Aorta (tissue), 5 donors: ENCODE measurements at regions not wholly inside any gene's neighbourhood (a gene's known extent, or its start where the extent isn't known, plus 50 kb on each side); places are given as distances from the start of the nearest gene placed in this dataset.
"Not testable (repeated sequence)": the region's sequence is repeated elsewhere in the genome, so short reads cannot be mapped to it uniquely, and the experiment has no call there.

ENCODE experiments used
- ATAC-seq: fragments of 200-7000 bp; cut with Tn5 transposase; one replicate; pipeline ENCODE4 v1.9.1; 2022; ENCODE audit warnings: moderate library complexity; ENCODE audit not compliant: low FRiP score
- DNase-seq, 2 donors: peaks; one replicate each; pipeline ENCODE4 v3.0.0-alpha.2; 2020
- H3K27ac ChIP-seq, 2 donors: one replicate each; pipeline ENCODE4 v1.5.1; 2013; ENCODE audit warnings: low read length in 2 of 2, mild to moderate bottlenecking in 2 of 2, moderate library complexity in 2 of 2, control low read depth in 1 of 2, inconsistent platforms in 1 of 2, low read depth in 1 of 2
- H3K27me3 ChIP-seq, 2 donors: one replicate each; pipeline ENCODE4 v1.6.1; 2013; ENCODE audit warnings: control low read depth in 1 of 2, low read length in 1 of 2, mild to moderate bottlenecking in 1 of 2, moderate library complexity in 1 of 2; ENCODE audit not compliant: insufficient read depth in 2 of 2, control insufficient read depth in 1 of 2
- H3K36me3 ChIP-seq, 2 donors: one replicate each; pipeline ENCODE4 v1.6.1; 2013; ENCODE audit warnings: control low read depth in 1 of 2, low read length in 1 of 2, mild to moderate bottlenecking in 1 of 2; ENCODE audit not compliant: insufficient read depth in 2 of 2, control insufficient read depth in 1 of 2
- H3K4me1 ChIP-seq, 2 donors: one replicate each; pipeline ENCODE4 v1.6.1; 2013; ENCODE audit warnings: low read length in 2 of 2, control low read depth in 1 of 2, mild to moderate bottlenecking in 1 of 2, moderate library complexity in 1 of 2; ENCODE audit not compliant: insufficient read depth in 2 of 2, control insufficient read depth in 1 of 2
- H3K4me3 ChIP-seq, 2 donors: one replicate each; pipeline ENCODE4 v1.5.1; 2013; ENCODE audit warnings: low read length in 2 of 2, control low read depth in 1 of 2, mild to moderate bottlenecking in 1 of 2
- H3K9me3 ChIP-seq: one replicate; pipeline ENCODE4 v1.6.1; 2013; ENCODE audit warnings: mild to moderate bottlenecking, low read length; ENCODE audit not compliant: control insufficient read depth
- WGBS, 2 donors: extraction: QIAGEN DNeasy Blood & Tissue Kit; methylation state at CpG; one replicate each; pipeline ENCODE4 v1.1.7; 2013; 5-methylcytosine and 5-hydroxymethylcytosine counted together
- intact Hi-C, 2 donors: fragments of 100-400 bp; cut with DNase I; formaldehyde crosslinking; loops; one replicate each; pipeline versions ENCODE4 v1.14.2 to v1.15.0; 2022
- donor health status: healthy with polysubstance abuse.
- donor health status: Bipolar disorder and iron deficiency.
- donor health status: DM: no; HTN: no; CAD: no.
- donor health status: DM: no; HTN: no; CAD: no.
- donor health status: DM: yes; HTN: yes; CAD: no.

DNA sequence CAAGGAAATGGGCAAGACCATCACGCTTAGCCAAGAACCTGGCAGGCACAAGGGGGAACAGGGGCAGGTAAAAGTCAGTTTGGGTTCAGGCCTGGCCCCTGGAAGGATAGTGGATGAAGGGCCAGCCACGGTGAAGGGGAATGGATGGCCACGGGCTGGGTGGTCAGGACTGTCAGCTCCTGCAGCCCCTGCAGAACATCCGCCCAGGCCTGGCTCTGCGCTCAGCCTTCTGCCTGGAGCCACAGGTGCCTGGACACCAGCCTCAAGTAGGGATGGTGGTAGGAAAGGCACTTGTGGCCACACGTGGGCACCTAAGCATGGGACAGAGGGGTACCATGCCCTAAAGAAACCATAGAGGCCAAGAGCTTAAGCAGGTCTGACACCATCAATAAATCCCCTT is 143.0 kb downstream of the TBC1D2B start:
- H3K27ac ChIP-seq, H3K36me3 ChIP-seq, ATAC-seq, DNase-seq, H3K9me3 ChIP-seq, H3K4me1 ChIP-seq, H3K27me3 ChIP-seq, intact Hi-C loops, H3K4me3 ChIP-seq: not testable (repeated sequence)
- 95 to 100% methylated on average over 4 to 6 of the region's 6 CpGs for WGBS, 2 donors

DNA sequence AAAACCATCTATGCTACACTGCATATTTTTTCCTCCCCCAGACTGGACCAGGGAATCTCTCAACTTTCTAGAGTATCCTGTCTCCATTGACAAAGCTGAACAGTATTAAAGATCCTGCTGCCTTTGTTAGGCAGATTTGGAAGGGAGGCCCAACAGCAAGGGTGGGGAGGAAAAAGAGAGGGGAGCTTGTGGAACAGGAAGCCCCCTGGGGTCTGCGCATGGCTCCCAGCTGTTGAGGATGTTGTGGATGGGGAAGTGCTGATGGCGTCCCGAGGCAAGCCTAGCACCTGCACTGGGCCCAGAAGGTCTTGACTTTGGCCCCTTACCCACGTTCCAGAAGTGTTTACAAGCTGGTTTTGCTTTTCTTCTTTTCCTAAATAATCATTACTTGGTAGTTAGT is 146.6 kb downstream of the TBC1D2B start:
- H3K9me3 ChIP-seq, H3K27me3 ChIP-seq, H3K4me1 ChIP-seq, intact Hi-C loops, DNase-seq, H3K4me3 ChIP-seq, ATAC-seq, H3K36me3 ChIP-seq, H3K27ac ChIP-seq: not testable (repeated sequence)
- WGBS, 2 donors = 78 to 91% methylated on average over 3 of the region's 4 CpGs

DNA sequence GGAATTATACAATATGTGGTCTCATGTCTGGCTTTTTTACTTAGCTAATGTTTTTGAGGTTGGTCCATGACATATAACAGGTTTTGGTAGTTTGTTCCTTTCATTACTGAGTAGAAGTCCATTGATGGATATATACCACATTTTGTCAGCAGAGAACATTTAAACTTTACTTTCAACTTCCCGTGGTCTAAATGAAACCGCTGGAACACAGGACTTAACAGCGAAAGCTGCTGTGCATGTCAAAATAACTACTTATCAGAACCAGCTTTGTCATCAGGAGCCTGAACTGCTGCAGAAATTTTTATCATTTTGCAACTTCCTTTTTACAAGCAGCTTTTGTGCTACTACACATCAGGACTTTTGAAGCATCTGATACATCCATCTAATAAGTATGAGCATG is 147.0 kb downstream of the TBC1D2B start:
- DNase-seq, intact Hi-C loops, ATAC-seq: not testable (repeated sequence)

DNA sequence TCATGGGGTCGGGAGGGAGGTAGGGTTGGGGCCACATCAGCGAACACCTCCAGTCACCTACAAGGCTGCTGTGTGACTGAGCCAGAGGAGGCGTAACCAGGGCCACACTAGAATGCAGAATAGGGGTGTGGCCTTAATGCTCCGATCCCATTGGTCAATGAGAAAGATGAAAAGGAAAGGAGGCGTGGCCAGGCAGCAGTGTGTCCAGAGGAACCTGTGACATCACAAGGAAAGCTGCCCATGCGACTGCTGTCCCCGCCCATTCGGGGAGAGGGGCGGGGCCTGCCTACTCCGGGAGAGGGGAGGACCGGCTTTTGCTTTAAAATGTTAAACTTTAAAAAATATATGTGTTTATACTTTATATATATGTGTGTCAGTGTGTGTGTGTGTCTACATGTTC is 150.7 kb downstream of the TBC1D2B start:
- H3K9me3 ChIP-seq, ATAC-seq, H3K27ac ChIP-seq, H3K4me1 ChIP-seq, intact Hi-C loops, H3K36me3 ChIP-seq, H3K4me3 ChIP-seq, H3K27me3 ChIP-seq: not testable (repeated sequence)
- 91 to 92% methylated on average over 11 of the region's 11 CpGs for WGBS, 2 donors
- peak in 1 of 2 donors; percentile 35 for DNase-seq

More for the DNA sequence above, 147.0 kb downstream of the TBC1D2B start:
- not testable (repeated sequence) for H3K4me3 ChIP-seq, H3K27ac ChIP-seq, H3K27me3 ChIP-seq, H3K4me1 ChIP-seq, H3K9me3 ChIP-seq, H3K36me3 ChIP-seq
- WGBS, 2 donors = 25 to 31% methylated on average over 3 of the region's 3 CpGs

DNA sequence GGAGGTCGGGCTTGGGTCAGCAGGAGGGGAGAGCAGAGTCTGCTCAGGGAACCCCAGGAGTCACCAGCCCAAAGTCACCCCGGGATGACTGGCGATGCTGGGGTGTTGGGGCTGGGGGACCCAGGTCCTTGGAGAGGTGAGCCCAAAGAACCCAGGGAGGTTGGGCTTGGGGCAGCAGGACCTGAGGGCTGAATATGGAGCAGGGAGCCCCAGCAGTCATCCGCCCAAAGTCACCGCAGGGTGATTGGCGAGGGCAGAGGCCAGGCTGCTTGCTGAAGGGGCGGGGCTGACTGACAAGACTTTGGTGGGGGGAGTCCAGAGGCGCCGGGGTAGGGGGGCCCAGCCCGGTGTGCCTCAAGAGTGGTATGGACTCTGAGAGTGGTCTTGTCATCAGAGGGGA is 151.2 kb downstream of the TBC1D2B start:
- 90 to 93% methylated on average over 9 of the region's 10 CpGs for whole genome bisulfite sequencing, 2 donors
- H3K27ac ChIP-seq, intact Hi-C loops, H3K9me3 ChIP-seq, ATAC-seq, H3K4me1 ChIP-seq, H3K36me3 ChIP-seq, H3K4me3 ChIP-seq, H3K27me3 ChIP-seq: not testable (repeated sequence)
- DNase-seq = peak in 1 of 2 donors; percentile 32

DNA sequence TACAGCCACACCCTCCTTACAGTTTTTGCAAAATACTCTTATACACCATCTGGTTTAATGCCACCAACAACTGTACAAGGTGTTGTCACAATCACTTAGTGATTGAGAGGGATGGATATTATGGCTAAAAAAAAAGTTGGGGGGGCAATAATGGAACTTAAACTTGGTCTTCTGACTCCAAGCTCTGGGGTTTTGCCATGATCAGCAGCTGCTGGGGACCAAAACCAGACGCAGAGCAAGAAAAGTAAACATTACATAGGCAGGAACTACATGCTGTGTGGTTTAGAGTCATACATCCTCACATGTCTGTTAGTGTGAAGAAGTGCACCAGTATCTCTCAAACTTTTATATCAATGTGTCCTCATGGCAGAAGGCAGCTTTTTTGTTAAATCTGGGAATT is 152.4 kb downstream of the TBC1D2B start:
- H3K27me3 ChIP-seq, H3K4me3 ChIP-seq, H3K9me3 ChIP-seq, ATAC-seq, intact Hi-C loops, DNase-seq, H3K4me1 ChIP-seq, H3K27ac ChIP-seq, H3K36me3 ChIP-seq: not testable (repeated sequence)
- WGBS, 2 donors = 32 to 37% methylated on average over 1 of the region's 1 CpG

DNA sequence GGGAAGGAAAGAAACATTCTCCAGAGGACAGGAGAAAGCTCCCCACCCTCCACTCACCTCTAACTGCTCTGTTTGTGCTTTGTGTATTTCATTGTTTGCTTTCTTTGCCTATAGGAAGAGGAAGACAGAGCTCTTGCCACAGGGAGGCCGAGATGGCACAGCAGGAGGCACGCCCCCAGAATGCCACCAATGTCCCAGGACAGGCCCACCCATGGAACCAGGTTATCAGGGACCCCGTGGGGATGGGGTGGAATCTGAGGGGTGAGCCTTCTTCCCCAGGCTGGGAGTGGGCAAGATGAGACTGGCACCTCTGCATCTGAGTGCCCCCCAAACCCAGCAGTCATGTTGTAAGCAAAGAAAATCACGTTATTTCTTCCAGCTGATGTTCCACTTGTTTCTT is 155.8 kb downstream of the TBC1D2B start:
- Histone ChIP-seq H3K36me3 (no peaks in the 10 kb centered on the region), H3K9me3 (no peaks in the 10 kb centered on the region), H3K4me1 (no peaks in the 10 kb centered on the region), H3K4me3 (no peak overlapping the region), H3K27ac (no peak overlapping the region), H3K27me3 (no peaks in the 10 kb centered on the region)
- ATAC-seq (no peak), DNase-seq (peak in 1 of 2 donors; percentile 50)
- WGBS, 2 donors = 89 to 90% methylated on average over 4 of the region's 4 CpGs
- intact Hi-C loops = no loop called here

DNA sequence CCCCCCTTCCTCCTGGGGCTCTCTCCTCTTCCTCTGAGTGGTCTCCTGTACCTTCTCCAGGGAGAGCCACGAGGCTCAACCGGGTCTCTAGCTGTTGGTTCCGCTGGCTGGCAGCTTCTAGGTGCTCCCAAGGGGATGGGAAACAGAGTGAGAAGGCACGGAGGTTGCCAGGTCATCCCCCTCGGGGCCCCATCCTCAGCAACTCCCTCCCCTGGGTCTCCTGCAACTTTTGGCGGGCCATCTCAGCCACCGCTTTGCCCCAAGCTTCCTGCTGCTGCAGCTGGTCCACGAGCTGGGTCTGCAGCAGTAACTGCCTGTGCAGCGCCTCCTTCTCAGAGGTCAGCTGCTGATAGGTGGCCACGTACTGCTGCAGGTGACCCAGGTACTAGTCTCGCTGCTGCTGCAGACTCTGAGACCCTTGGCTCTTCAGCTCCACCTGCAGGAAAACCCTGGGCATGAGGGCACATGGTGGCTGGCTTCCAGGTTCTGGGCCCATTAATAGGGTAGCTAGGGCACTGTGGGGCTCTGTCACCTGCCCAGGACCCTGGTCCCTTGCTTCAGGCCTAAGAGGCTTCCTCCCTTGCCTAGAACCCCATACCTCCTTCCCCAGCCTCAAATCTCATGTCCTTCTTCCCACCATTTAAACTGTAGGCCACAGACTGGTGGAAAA is 160.4 kb downstream of the TBC1D2B start:
- H3K4me1 ChIP-seq, ATAC-seq, H3K27ac ChIP-seq, intact Hi-C loops, H3K4me3 ChIP-seq, H3K9me3 ChIP-seq, H3K36me3 ChIP-seq, H3K27me3 ChIP-seq: not testable (repeated sequence)
- peak in 1 of 2 donors; percentile 32 for DNase-seq
- 73 to 74% methylated on average over 5 to 10 of the region's 11 CpGs for WGBS, 2 donors

DNA sequence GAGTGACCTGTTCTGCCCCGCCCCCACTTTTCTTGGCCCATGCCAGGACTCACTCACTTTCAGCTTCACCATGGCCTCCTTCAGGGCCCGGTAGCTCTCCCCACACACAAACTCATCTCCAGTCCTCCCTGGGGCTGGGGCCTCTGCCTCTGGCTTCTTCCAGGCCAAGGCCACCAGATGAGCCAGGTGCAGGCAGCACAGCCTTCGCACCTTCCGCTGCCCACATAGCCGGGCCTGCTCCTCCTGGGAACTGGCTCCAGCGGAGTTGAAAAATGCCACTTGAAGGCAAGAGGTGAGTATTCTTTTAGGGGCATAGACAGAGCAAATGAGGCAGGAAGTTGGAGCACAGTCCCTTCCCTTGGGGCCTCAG is 161.6 kb downstream of the TBC1D2B start:
- intact Hi-C loops, H3K4me3 ChIP-seq, H3K4me1 ChIP-seq, H3K27ac ChIP-seq, ATAC-seq, H3K9me3 ChIP-seq, H3K27me3 ChIP-seq, H3K36me3 ChIP-seq: not testable (repeated sequence)
- DNase-seq = peak in 1 of 2 donors; percentile 33
- 87 to 91% methylated on average over 6 of the region's 6 CpGs for WGBS, 2 donors
